WI38 (cell line): ENCODE measurements at regions not wholly inside any gene's neighbourhood (a gene's known extent, or its start where the extent isn't known, plus 50 kb on each side); places are given as distances from the start of the nearest gene placed in this dataset.

Experiments used
- H3K4me3 ChIP-seq: 2 replicates; pipeline ENCODE4 v1.5.1; 2011; ENCODE audit warnings: low read depth, mild to moderate bottlenecking, control low read depth, low read length
- TF ChIP-seq, protein P1 (sequence below): IDR thresholded peaks from 2 replicates; pipeline ENCODE4 v1.5.1; 2012; ENCODE audit warnings: low read depth, mild to moderate bottlenecking, control low read depth, low read length

DNA sequence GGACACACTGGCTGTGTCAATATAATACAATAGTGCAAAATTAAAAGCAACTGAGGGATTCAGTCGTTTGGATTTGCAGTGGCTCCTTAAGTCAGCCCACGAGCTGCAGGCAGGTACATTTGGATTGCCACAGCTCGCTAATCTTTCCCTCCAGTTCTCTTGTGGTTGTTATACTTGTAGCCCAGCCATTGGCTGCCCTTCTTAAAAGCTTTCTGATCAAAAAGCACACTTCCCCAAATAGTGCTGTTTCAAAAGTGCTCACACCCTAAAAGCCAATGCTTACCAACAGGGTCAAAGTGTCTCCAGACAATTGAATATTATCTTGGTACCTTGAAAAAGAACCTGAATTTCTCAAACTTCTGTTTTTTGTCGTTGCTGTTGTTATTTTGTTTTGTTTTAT, 404.7 kb upstream of the FAM98A start:
- no peak overlapping the region for H3K4me3 ChIP-seq
- TF ChIP-seq, protein P1, sequence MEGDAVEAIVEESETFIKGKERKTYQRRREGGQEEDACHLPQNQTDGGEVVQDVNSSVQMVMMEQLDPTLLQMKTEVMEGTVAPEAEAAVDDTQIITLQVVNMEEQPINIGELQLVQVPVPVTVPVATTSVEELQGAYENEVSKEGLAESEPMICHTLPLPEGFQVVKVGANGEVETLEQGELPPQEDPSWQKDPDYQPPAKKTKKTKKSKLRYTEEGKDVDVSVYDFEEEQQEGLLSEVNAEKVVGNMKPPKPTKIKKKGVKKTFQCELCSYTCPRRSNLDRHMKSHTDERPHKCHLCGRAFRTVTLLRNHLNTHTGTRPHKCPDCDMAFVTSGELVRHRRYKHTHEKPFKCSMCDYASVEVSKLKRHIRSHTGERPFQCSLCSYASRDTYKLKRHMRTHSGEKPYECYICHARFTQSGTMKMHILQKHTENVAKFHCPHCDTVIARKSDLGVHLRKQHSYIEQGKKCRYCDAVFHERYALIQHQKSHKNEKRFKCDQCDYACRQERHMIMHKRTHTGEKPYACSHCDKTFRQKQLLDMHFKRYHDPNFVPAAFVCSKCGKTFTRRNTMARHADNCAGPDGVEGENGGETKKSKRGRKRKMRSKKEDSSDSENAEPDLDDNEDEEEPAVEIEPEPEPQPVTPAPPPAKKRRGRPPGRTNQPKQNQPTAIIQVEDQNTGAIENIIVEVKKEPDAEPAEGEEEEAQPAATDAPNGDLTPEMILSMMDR: no peak

DNA sequence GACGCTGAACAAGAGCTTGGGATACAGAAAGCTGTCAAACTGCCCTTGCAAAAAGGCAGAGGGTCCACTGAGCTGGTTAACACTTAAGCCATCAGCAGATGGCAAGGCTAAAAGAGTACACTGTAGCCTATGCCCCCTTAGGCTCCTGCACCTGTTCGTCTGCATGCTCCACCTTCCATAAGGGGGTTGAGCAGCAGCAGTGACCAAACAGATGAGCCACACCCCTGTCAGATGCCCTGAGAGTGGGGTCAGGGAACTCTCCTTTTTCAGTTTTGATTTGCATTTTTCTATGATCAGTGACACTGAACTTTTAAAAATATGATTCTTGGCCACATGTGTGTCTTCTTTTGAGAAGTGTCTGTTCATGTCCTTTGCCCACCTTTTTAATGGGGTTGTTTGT, 402.5 kb upstream of the FAM98A start:
- TF ChIP-seq, protein P1: no peak

DNA sequence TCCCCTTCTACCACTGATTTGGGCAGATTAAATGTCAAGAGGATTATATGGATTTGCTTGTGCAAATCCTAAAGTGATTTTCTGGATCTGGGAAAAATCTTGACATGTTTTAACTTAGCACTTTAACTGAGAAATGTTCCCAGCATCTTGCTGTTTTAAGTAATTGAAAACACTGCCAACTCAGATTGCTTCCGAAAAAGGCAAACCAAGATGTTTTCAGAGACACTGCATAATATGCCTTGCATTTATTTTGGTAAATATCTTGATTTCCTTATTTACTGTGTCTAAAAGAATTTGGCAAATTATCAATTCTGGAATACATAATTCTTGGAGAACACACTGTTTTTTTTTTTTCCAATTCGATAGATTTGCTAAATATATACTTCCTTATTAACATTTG, 385.0 kb upstream of the FAM98A start:
- TF ChIP-seq, protein P1: no peak
- H3K4me3 ChIP-seq: no peak overlapping the region

More for the DNA sequence above, 402.5 kb upstream of the FAM98A start:
- H3K4me3 ChIP-seq: no peak overlapping the region

DNA sequence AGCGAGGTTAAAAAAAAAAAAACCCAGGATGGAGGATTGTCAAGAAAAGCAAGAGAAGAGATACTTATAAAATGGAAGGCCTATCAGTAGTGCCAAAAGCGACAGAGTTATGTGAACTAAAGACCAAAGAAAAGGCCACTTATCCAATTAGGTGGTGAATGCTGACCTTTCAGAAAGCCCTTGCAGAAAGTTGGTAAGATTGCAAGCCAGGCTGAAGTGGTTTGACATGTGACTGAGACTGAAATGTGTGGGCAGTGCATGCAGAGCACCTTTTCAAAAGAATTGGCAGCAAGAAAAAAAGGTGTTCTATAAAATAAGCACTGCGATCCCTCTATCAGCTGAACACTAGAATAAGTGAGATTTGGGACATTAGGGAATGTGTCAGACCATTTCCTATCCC, 379.4 kb upstream of the FAM98A start:
- TF ChIP-seq, protein P1: no peak
- no peak overlapping the region for H3K4me3 ChIP-seq

DNA sequence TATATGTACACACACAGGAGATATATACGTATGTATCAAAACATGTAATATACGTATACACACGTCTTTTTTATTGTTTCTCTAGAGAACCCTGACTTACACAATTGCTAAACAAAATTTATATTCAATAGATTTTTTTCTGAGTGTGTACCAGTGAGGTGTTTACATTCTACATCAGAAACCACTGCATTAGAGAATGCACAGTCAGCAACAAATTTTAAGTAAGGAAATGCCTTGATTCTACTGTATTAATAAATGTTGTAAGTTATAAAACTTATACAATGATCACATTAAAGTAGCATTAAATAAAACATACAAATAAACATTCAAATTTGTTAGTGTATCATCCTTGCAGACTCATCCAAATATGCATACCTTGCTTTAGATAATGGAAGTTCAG, 376.4 kb upstream of the FAM98A start:
- TF ChIP-seq, protein P1: no peak
- H3K4me3 ChIP-seq: no peak overlapping the region

DNA sequence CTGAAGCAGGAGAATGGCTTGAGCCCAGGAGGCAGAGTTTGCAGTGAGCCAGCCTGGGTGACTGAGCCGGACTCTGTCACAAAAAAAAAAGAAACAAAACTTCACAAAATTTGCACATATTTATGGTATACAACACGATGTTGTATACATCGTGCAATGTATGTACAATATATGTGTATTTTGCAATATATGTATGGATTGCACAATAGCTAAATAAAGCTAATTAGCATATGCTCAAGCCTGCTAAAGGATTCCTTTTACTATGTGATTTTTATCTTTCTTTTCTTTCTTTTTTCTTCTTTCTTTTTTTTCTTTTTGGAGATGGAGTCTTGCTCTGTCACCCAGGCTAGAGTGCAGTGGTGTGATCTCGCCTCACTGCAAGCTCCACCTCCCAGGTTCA, 368.0 kb upstream of the FAM98A start:
- TF ChIP-seq, protein P1: no peak
- H3K4me3 ChIP-seq: no peak overlapping the region

DNA sequence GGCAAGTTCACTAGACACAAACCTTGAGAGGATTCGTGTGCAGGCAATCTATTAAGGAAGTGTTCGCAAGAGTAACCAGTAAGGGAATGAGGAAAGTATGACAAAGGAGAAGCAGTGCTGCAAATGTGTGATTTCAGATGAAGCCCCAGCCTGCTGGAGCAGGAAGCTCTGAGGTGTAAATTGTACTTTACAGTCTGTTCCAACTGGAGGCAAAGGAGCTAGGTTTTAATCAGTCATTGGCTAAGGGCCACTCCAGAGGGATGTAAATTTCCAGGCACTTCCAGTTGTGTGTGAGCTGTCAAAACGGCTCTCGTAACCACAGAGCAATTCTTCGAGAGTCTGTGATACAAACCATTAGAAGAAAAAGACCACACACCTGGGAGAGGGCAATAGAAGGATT, 359.5 kb upstream of the FAM98A start:
- H3K4me3 ChIP-seq: no peak overlapping the region
- TF ChIP-seq, protein P1: no peak

DNA sequence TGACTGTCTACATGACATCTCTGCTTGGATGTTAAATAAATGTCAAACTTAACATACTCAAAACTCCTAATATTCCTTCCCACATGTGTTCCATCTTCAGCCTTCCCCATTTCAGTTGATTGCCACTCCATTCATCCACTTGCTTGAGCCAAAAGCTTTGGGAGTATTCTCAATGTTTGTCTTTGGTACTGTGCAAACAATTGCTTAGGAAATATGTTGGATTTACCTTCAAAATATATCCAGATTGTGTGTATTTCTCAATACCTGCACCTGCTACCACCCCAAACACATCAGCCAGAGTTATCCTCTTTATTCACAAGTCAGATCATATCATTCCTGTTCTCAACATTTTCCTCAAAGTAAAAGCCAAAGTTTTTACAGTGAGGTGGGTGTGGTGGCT, 350.3 kb upstream of the FAM98A start:
- TF ChIP-seq, protein P1: no peak
- H3K4me3 ChIP-seq: no peak overlapping the region
